Superior temporal gyrus (tissue), 1 donor: ENCODE measurements at regions not wholly inside any gene's neighbourhood (a gene's known extent, or its start where the extent isn't known, plus 50 kb on each side); places are given as distances from the start of the nearest gene placed in this dataset.
"Not testable (repeated sequence)": the region's sequence is repeated elsewhere in the genome, so short reads cannot be mapped to it uniquely, and the experiment has no call there.

ENCODE experiments used
- DNase-seq: peaks from one replicate; pipeline ENCODE4 v3.0.0-alpha.2; 2016; ENCODE audit errors: extremely low spot score

DNA sequence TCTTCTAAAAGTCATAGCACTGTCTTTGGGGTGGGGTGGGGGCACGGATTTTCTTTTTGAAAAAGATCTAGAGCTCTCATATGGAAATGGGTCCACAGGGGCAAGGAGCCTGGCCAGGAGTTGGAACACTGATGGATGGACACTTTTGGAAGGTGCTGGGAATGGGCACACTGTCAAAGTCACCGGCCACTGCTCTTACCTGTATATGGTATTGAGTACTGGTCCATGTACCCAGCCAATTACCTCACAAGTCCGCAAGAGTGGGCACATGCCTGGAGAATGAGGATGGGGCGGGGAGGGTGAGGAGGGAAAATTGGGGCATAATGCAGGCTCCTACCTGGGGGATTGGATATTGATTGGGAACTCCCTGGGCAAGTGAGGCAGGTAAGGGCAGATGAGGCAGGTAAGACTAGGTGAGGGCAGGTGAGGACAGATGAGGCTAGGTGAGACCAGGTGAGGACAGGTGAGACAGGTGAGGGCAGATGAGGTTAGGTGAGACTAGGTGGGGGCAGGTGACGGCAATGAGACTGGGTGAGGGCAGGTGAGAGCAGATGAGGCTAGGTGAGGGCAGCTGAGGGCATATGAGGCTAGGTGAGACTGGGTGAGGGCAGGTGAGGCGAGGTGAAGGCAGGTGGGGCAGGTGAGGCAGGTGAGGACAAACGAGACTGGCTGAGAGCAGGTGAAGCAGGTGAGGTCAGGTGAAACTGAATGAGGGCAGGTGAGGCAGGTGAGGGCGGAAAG is 167.9 kb downstream of the NRN1 start:
- no peak for DNase-seq

DNA sequence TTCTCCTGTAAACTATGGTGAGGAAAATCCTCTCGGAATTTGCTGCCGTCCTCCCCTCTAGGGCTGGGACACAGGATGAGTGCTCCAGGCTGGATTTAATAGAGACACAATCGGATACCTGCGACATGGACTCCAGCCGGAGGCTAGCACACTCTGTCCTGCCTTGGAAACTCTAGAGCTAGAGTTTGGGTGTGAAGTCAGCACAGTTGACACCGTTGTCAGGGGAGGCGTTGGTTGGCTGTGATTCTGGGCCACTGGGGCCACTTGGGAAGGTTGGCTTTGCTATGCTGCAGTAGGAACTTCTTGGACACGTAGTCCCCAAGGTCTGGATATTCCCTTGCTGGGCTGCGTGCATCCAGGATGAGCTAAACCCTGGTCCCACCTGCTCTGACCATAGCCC is 169.4 kb downstream of the NRN1 start:
- no peak for DNase-seq

DNA sequence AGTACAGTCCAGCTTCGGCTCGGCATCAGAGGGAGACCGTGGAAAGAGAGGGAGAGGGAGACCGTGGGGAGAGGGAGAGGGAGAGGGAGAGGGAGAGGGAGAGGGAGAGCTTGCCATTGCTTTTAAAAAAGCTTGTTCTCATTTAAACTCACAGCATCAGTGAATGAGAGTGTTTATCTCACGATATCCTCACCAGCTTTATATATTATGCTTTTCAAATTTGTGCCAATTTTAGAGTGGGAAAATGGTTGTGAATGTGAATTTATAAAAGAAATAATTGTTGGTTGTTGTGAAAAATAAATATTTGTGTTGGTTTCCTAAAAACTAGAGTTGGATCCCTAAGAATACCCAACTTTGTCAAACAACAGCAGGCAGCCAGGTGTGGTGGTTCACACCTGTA is 170.1 kb downstream of the NRN1 start:
- DNase-seq: not testable (repeated sequence)

DNA sequence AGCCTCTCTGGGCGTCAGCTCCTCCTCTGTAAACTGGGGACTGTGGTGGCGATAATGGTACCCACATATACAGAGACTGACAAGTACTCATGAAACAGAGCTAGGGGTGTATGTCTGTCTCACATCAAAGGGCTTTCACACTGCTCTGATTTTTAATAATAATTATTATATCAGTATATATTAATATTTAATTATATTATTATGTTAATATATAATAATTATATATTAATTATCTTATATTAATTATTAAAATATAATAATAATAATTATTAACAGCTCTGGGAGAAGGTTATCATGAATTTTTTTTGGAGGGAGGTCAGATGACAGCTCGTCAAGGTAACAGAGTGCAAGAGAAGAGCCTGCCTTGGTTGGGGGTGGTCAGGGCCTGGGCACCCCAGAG is 173.6 kb downstream of the NRN1 start:
- no peak for DNase-seq

DNA sequence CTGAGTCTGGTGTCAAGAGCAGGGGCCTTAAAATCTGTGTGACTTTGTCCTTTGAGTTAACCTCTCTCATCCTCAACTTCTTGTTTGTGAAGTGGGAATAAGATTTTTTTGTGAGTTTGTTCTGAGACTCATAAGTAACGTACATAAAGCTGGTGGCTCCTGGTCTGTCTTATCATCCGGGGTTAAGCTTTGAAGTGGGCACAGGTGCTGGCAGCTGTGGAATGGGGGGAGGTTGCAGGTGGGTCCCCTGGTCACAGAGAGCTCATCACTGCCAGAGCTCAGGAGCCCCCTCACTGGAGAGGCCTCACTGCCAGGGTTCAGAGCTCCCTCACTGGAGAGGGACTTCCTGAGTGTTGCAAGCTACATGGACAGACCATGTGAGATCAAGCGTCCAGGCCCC is 174.1 kb downstream of the NRN1 start:
- DNase-seq: no peak

DNA sequence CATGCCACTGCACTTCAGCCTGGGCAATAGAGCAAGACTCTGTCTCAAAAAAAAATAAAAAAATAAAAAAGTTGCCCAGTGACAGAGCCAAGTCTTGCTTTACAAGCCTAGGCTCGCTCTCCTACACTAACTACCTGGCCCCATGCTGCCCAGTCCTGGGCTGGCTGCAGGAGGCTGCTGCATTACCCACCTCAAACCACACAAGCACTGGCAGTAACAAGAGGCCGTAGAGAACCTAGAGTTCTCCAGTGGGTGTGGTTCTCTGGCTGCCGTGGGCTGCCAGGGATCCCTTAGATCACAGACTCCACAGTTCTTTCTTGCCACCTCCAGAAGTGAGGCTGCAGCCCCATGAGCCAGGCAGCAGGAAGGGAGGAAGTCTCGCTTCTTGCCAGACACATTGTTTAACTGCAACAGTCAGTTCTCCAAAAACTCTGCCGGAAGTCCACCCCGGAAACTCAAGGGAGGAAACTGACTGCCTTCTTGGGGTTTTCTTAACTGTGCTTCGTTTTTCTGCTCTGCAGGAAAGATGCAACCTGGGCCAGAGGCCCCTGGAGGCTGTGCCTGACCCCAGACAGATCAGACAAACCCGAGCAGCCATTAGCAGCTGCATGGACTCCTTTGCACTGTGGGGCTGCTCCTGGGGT is 175.4 kb downstream of the NRN1 start:
- DNase-seq: not testable (repeated sequence)

DNA sequence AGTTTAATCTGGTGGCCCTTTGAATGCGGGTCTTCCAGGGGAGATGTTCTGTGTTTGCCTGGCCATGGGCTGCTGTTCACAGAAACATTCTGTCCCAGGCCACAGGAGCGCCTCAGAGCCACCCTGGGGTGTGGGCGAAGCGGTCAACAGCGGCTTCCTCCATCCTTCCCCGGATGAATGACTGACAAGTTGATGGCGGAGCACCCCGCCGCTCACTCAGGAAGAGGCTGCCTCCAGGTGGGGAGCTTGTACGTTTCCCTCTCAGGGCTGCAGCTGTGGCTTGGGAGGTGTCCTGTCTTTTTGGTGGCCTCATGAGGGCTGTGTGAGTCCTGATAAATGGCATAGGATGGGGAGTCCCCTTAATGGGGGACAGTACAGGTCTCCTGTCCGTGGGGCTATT is 178.4 kb downstream of the NRN1 start:
- DNase-seq: no peak

DNA sequence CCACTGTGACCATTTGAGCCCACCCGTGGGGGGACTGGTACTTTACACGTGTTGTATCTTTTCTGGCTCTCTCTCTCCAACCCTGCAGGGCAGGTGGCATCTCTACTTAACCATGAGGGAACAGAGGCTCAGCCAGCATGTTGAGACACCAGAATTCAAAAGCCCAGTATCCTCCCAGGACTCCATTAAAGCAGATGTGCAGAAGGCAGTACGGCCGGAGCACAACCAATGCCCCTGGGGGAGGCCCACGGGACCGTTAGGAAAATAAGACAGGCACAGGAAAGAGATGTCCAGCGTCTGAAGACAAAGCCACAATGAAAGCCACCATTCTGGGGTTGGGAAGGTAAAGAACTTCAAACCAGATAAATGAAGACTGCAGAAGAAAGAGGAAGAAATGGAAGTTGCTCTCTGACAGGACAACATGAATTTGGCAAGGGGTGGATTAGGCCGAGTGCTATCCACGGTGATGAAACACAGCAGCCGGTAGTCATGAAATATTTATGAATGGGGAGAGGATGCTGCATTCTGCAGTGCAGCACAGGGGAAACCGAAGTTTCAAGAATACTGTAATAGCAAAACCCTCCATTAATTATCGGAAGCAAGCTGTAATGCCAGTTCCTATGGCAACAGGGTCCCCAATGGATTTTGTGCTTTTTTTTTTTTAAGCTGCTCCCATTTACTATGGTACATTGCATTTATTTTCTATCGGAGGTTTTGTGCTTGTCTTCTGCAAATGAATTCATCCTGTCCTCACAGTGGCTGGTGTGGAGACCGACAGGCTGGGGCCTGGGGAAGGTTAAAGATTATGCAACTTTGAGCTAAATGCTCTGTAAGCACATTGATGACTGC is 179.4 kb downstream of the NRN1 start:
- DNase-seq: no peak

DNA sequence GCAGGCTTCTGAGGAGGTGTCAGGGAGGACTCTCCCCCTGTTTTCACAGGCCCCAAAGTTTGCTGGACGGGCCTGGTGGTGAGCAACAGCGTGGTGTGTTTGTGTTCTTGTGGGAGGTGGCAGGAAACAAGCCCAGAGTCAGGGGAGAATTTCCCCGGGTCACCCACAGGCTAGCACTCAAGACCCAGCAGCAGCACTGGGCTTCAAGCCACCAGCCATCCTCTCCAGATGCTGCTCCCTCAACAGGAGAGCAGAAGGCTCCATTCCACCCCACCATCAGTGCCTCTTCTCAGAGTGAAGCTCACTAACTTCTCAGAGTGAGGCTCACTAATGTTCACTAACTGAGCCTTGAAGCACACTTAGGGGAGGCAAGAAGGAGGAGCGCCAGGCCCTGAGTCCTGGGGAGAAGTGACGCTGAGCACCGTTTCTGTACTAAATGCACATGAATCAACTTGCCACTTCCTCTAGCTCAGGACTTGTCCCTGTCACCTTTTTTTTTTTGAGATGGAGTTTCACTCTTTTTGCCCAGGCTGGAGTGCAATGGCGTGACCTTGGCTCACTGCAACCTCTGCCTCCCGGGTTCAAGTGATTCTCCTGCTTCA is 182.2 kb downstream of the NRN1 start:
- DNase-seq: not testable (repeated sequence)
